Suprapubic skin (tissue), 4 donors: ENCODE measurements at regions not wholly inside any gene's neighbourhood (a gene's known extent, or its start where the extent isn't known, plus 50 kb on each side); places are given as distances from the start of the nearest gene placed in this dataset.

Experiments
- EP300 ChIP-seq: sonication (generic); formaldehyde crosslinking; IDR thresholded peaks from one replicate; pipeline ENCODE4 v1.6.1; 2017; ENCODE audit warnings: antibody characterized with exemption
- POLR2A ChIP-seq, 2 donors: fragments of 450-650 bp; IDR thresholded peaks; one replicate each; pipeline ENCODE4 v1.6.1; 2017; ENCODE audit warnings: antibody characterized with exemption in 2 of 2, mild to moderate bottlenecking in 2 of 2, moderate library complexity in 2 of 2
- POLR2AphosphoS5 ChIP-seq, 3 donors: sonication (generic); formaldehyde crosslinking; IDR thresholded peaks; one replicate each; pipeline ENCODE4 v1.6.1; 2017; ENCODE audit warnings: antibody characterized with exemption in 3 of 3
- TF ChIP-seq, protein P1 (sequence below), 2 donors: fragments of 200-600 bp in 1 of 2; fragments of 450-650 bp in 1 of 2; sonication (generic) in 1 of 2; IDR thresholded peaks; one replicate each; pipeline ENCODE4 v1.5.1; 2016 to 2019; ENCODE audit warnings: antibody characterized with exemption in 2 of 2, mild to moderate bottlenecking in 1 of 2, moderate library complexity in 1 of 2

DNA sequence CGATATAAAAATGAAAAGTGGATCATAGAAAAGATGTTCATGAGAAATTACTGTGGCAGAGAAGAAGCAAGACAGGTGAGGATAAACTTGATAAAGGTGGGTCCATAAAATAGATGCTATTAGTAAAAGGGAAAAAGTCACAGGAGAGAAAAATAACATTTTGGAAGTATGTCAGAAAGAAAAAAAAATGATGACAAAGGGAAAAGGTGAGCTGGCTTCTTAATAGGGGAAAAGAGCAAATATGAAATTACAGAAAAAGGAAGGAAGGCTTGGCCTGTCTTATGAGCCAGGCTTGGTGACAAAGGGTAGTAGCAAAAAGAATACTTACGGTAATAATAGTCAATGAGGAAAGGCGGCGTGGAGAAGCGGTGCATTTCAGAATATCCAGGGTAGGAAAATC is 386.1 kb downstream of the RWDD3 start:
- TF ChIP-seq, protein P1, sequence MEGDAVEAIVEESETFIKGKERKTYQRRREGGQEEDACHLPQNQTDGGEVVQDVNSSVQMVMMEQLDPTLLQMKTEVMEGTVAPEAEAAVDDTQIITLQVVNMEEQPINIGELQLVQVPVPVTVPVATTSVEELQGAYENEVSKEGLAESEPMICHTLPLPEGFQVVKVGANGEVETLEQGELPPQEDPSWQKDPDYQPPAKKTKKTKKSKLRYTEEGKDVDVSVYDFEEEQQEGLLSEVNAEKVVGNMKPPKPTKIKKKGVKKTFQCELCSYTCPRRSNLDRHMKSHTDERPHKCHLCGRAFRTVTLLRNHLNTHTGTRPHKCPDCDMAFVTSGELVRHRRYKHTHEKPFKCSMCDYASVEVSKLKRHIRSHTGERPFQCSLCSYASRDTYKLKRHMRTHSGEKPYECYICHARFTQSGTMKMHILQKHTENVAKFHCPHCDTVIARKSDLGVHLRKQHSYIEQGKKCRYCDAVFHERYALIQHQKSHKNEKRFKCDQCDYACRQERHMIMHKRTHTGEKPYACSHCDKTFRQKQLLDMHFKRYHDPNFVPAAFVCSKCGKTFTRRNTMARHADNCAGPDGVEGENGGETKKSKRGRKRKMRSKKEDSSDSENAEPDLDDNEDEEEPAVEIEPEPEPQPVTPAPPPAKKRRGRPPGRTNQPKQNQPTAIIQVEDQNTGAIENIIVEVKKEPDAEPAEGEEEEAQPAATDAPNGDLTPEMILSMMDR (IDR thresholded peaks at IDR 0.05), result no peak
- TF ChIP-seq POLR2AphosphoS5 (IDR thresholded peaks at IDR 0.05) (no peak), POLR2A (IDR thresholded peaks at IDR 0.05) (no peak), EP300 (no peak)
